PC-3 (cell line): ENCODE measurements at regions not wholly inside any gene's neighbourhood (a gene's known extent, or its start where the extent isn't known, plus 50 kb on each side); places are given as distances from the start of the nearest gene placed in this dataset.
A peak's percentile ranks its signal among the peaks of the same experiment; 100 is the strongest.

Source experiments
- ATAC-seq: fragments of 200-7000 bp; cut with Tn5 transposase; 2 replicates; pipeline ENCODE4 v1.9.1; 2020; ENCODE audit warnings: mild to moderate bottlenecking, moderate library complexity
- BruUV-seq: library from RNA; stranded (reverse); fragments of 400-500 nt; replicated peaks from 2 replicates; lab custom pipeline; 2021; lab: Mats Ljungman, UMichigan
- CTCF ChIA-PET: fragments of 300-600 bp; sonication (Branson Sonifier 250); formaldehyde crosslinking; loops from one replicate; lab custom pipeline; 2022; ENCODE audit warnings: antibody characterized with exemption; lab: Charles Lee
- POLR2A ChIA-PET: fragments of 300-600 bp; sonication (Branson Sonifier 250); formaldehyde crosslinking; loops from one replicate; lab custom pipeline; 2022; ENCODE audit warnings: antibody characterized with exemption; ENCODE audit not compliant: unreplicated experiment; lab: Charles Lee
- DNase-seq: peaks from one replicate; pipeline ENCODE4 v3.0.0-alpha.2; 2015
- H2AFZ ChIP-seq: fragments of 300-600 bp; sonication (generic); 2 replicates; pipeline ENCODE4 v1.6.0; 2016; ENCODE audit warnings: antibody characterized with exemption, low read length
- H3F3A ChIP-seq: fragments of 300-600 bp; sonication (generic); one replicate; pipeline ENCODE4 v1.6.0; 2017; ENCODE audit warnings: antibody characterized with exemption, low read length, control low read depth, mild to moderate bottlenecking; ENCODE audit not compliant: unreplicated experiment
- H3K27ac ChIP-seq: fragments of 300-600 bp; sonication (generic); 2 replicates; pipeline ENCODE4 v1.5.1; 2016; ENCODE audit warnings: mild to moderate bottlenecking, low read length
- H3K27me3 ChIP-seq: fragments of 300-600 bp; sonication (generic); 2 replicates; pipeline ENCODE4 v1.6.1; 2016; ENCODE audit warnings: low read length, mixed read lengths
- H3K36me3 ChIP-seq: fragments of 300-600 bp; sonication (generic); 2 replicates; pipeline ENCODE4 v1.6.1; 2016; ENCODE audit warnings: low read depth, mixed run types, low read length, mixed read lengths
- H3K4me1 ChIP-seq: fragments of 300-600 bp; sonication (generic); 2 replicates; pipeline ENCODE4 v1.5.1; 2016; ENCODE audit warnings: low read length; ENCODE audit not compliant: insufficient read depth
- H3K4me2 ChIP-seq: fragments of 300-600 bp; sonication (generic); 2 replicates; pipeline ENCODE4 v1.6.0; 2016; ENCODE audit warnings: low read length
- H3K4me3 ChIP-seq: fragments of 300-600 bp; sonication (generic); 2 replicates; pipeline ENCODE4 v1.5.1; 2016; ENCODE audit warnings: mild to moderate bottlenecking, low read length, mixed read lengths
- H3K79me2 ChIP-seq: fragments of 300-600 bp; sonication (generic); 2 replicates; pipeline ENCODE4 v1.6.1; 2017; ENCODE audit warnings: low read length, mixed read lengths
- H3K9ac ChIP-seq: fragments of 300-600 bp; sonication (generic); 2 replicates; pipeline ENCODE4 v1.6.0; 2016; ENCODE audit warnings: mild to moderate bottlenecking, low read length
- H3K9me2 ChIP-seq: fragments of 300-600 bp; sonication (generic); replicated peaks from 2 replicates; pipeline ENCODE4 v1.6.1; 2016; ENCODE audit warnings: mixed run types, low read length, mixed read lengths
- H3K9me3 ChIP-seq: fragments of 300-600 bp; sonication (generic); 2 replicates; pipeline ENCODE4 v1.6.1; 2016; ENCODE audit warnings: low read length, mixed read lengths
- H4K20me1 ChIP-seq: fragments of 300-600 bp; sonication (generic); 2 replicates; pipeline ENCODE4 v1.6.1; 2016; ENCODE audit warnings: low read length, mixed read lengths
- CTCF ChIP-seq: fragments of 300-600 bp; sonication (generic); conservative IDR thresholded peaks from 2 replicates; pipeline ENCODE4 v1.5.1; 2017; ENCODE audit warnings: antibody characterized with exemption, low read depth, mild to moderate bottlenecking, low read length
- EZH2 ChIP-seq: fragments of 300-600 bp; sonication (generic); IDR thresholded peaks from one replicate; pipeline ENCODE4 v1.6.1; 2017; ENCODE audit warnings: antibody characterized with exemption, mild to moderate bottlenecking, low read length; ENCODE audit not compliant: unreplicated experiment
- EZH2phosphoT487 ChIP-seq: fragments of 300-600 bp; sonication (generic); IDR thresholded peaks from 2 replicates; pipeline ENCODE4 v1.6.1; 2018; ENCODE audit warnings: mild to moderate bottlenecking, antibody characterized with exemption, low read length, borderline replicate concordance
- intact Hi-C: fragments of 100-400 bp; cut with micrococcal nuclease; formaldehyde crosslinking; loops from 2 replicates; pipeline ENCODE4 v1.9.0; 2023

- Histone ChIP-seq H3F3A (no peaks in the 10 kb centered on the region), H3K27ac (no peak overlapping the region), H3K9ac (no peak overlapping the region), H3K9me3 (no peaks in the 10 kb centered on the region), H3K9me2 (no peaks in the 10 kb centered on the region), H3K79me2 (no peaks in the 10 kb centered on the region), H3K4me1 (peaks cover 34% of the 10 kb centered on the region), H2AFZ (no peak overlapping the region), H3K36me3 (no peaks in the 10 kb centered on the region), H3K4me3 (no peak overlapping the region), H3K27me3 (no peaks in the 10 kb centered on the region), H3K4me2 (peak overlapping the region; percentile 13; the same call in 1 of the 2 replicates), H4K20me1 (no peaks in the 10 kb centered on the region)
- BruUV-seq = no TSS peak
- DNase-seq = peak; percentile 33
- CTCF ChIA-PET = no interaction called here
- intact Hi-C loops = loop anchor here (2.0 kb wide), 1 partner anchor 19 kb away; no protein-coding TSS in a partner anchor
- POLR2A ChIA-PET = no interaction called here
- no peak for TF ChIP-seq CTCF
- no peak for TF ChIP-seq EZH2phosphoT487
- 0 out of 2 replicates have a peak, but pooled peaks have one; percentile 37 for ATAC-seq
These were observed 126.8 kb upstream of the SERPINE2 start for GRCh38 chr2:224165901-224166319.

- Histone ChIP-seq H3K27me3 (no peaks in the 10 kb centered on the region), H3K9ac (no peak overlapping the region), H3K9me2 (no peaks in the 10 kb centered on the region), H3K27ac (peak overlapping the region; percentile 55), H3K9me3 (no peaks in the 10 kb centered on the region), H3K36me3 (no peaks in the 10 kb centered on the region), H3F3A (no peaks in the 10 kb centered on the region), H3K4me3 (no peak overlapping the region), H3K4me1 (peaks cover 34% of the 10 kb centered on the region), H3K4me2 (peak overlapping the region; percentile 29; the same call in 1 of the 2 replicates), H2AFZ (no peak overlapping the region), H4K20me1 (no peaks in the 10 kb centered on the region), H3K79me2 (no peaks in the 10 kb centered on the region)
- no TSS peak for BruUV-seq
- TF ChIP-seq CTCF = no peak
- no peak for TF ChIP-seq EZH2phosphoT487
- TF ChIP-seq EZH2 = no peak
- DNase-seq (peak; percentile 80), ATAC-seq (peak; percentile 81)
- POLR2A ChIA-PET = no interaction called here
- intact Hi-C loops = loop anchor here (2.0 kb wide), 1 partner anchor 17 kb away; no protein-coding TSS in a partner anchor
- CTCF ChIA-PET = interaction anchor here (0.6 kb wide), 1 partner anchor 196 kb away, joined by 3 read pairs; no protein-coding TSS in a partner anchor
These were observed 124.7 kb upstream of the SERPINE2 start for GRCh38 chr2:224163566-224164307.

GRCh38 chr2:224162122-224162521, 123.0 kb upstream of the SERPINE2 start:
- no peaks in the 10 kb centered on the region for H3K9me3 ChIP-seq
- H3K9me2 ChIP-seq = no peaks in the 10 kb centered on the region
- H2AFZ ChIP-seq = no peak overlapping the region
- DNase-seq (peak; percentile 59), ATAC-seq (peak; percentile 24; the same call in 1 of the 2 replicates)
- CTCF ChIA-PET = interaction anchor here (0.6 kb wide), 1 partner anchor 76 kb away, joined by 4 read pairs; no protein-coding TSS in a partner anchor
- no peaks in the 10 kb centered on the region for H3F3A ChIP-seq
- H3K4me3 ChIP-seq = no peak overlapping the region
- H3K4me1 ChIP-seq = peaks cover 34% of the 10 kb centered on the region
- no peaks in the 10 kb centered on the region for H3K79me2 ChIP-seq
- H3K4me2 ChIP-seq = no peak overlapping the region
- no peaks in the 10 kb centered on the region for H3K36me3 ChIP-seq
- POLR2A ChIA-PET = no interaction called here
- no peaks in the 10 kb centered on the region for H3K27me3 ChIP-seq
- no peaks in the 10 kb centered on the region for H4K20me1 ChIP-seq
- BruUV-seq = no TSS peak
- H3K9ac ChIP-seq = no peak overlapping the region
- H3K27ac ChIP-seq = no peak overlapping the region; the same call in 1 of the 2 replicates
- TF ChIP-seq CTCF (no peak), EZH2phosphoT487 (no peak), EZH2 (no peak)
- intact Hi-C loops = no loop called here
